Ovary (tissue), 7 donors: ENCODE measurements at regions not wholly inside any gene's neighbourhood (a gene's known extent, or its start where the extent isn't known, plus 50 kb on each side); places are given as distances from the start of the nearest gene placed in this dataset.

ENCODE experiments used
- DNase-seq, 5 donors: peaks; one replicate each; pipeline ENCODE4 v3.0.0-alpha.2; 2019 to 2020
- H3K27ac ChIP-seq, 2 donors: fragments of 200-600 bp; one replicate each; pipeline versions ENCODE4 v1.5.1 to v1.8.0; 2019 to 2022
- H3K27me3 ChIP-seq: fragments of 200-600 bp; one replicate; pipeline ENCODE4 v1.8.0; 2022
- H3K36me3 ChIP-seq: fragments of 200-600 bp; sonication (generic); one replicate; pipeline ENCODE4 v1.5.1; 2019
- H3K4me1 ChIP-seq: one replicate; pipeline ENCODE4 v1.8.1; 2013; ENCODE audit warnings: mild to moderate bottlenecking, moderate library complexity; ENCODE audit not compliant: insufficient read depth
- H3K4me3 ChIP-seq: fragments of 200-600 bp; sonication (generic); one replicate; pipeline ENCODE4 v1.5.1; 2017
- H3K9me3 ChIP-seq, 2 donors: fragments of 200-600 bp in 1 of 2; sonication (generic) in 1 of 2; one replicate each; pipeline versions ENCODE4 v1.5.1 to v1.8.1; 2013 to 2019; ENCODE audit warnings: mild to moderate bottlenecking in 1 of 2, moderate library complexity in 1 of 2
- CTCF ChIP-seq, 3 donors: fragments of 450-650 bp in 2 of 3; fragments of 200-600 bp in 1 of 3; IDR thresholded peaks; one replicate each; pipeline versions ENCODE4 v1.5.1 to v1.8.0; 2016 to 2022; ENCODE audit warnings: antibody characterized with exemption in 3 of 3, mild to moderate bottlenecking in 1 of 3
- EP300 ChIP-seq: sonication (generic); formaldehyde crosslinking; IDR thresholded peaks from one replicate; pipeline ENCODE4 v1.6.1; 2017; ENCODE audit warnings: antibody characterized with exemption
- POLR2A ChIP-seq: fragments of 450-650 bp; IDR thresholded peaks from one replicate; pipeline ENCODE4 v1.6.1; 2017; ENCODE audit warnings: antibody characterized with exemption, mild to moderate bottlenecking, moderate library complexity
- WGBS, 3 donors: extraction: QIAGEN DNeasy Blood & Tissue Kit in 1 of 3; methylation state at CpG; one replicate each; pipeline versions ENCODE4 v1.1.5 to v1.1.7; 2013 to 2017; 5-methylcytosine and 5-hydroxymethylcytosine counted together
- intact Hi-C, 4 donors: fragments of 100-400 bp; cut with DNase I; formaldehyde crosslinking; loops; one replicate each; pipeline versions ENCODE4 v1.11.0 to v1.15.1; 2022 to 2023
- donor health status: DM: no; HTN: no; CAD: no; lungs with moderate emphysema.
- donor health status: DM: no; HTN: no; CAD: no.
- donor health status: Bipolar disorder and iron deficiency.
- donor health status: DM: no; HTN: no; CAD: no.
- donor health status: DM: yes; HTN: yes; CAD: no.

GRCh38 chr22:22130953-22131608 is 113.5 kb upstream of the VPREB1 start:
- no peak for TF ChIP-seq CTCF (IDR thresholded peaks at IDR 0.05)
- TF ChIP-seq EP300 = no peak
- no peak for TF ChIP-seq POLR2A
- H3K27ac ChIP-seq = no peak overlapping the region

GRCh38 chr22:22129387-22129786 is 115.2 kb upstream of the VPREB1 start:
- no peaks in the 10 kb centered on the region for H3K9me3 ChIP-seq
- 58 to 73% (median 63%) methylated on average over 3 of the region's 3 CpGs for WGBS, 3 donors
- no peak for DNase-seq
- H3K4me1 ChIP-seq = no peaks in the 10 kb centered on the region
- H3K36me3 ChIP-seq = no peaks in the 10 kb centered on the region
- intact Hi-C loops = no loop called here
- no peak overlapping the region for H3K4me3 ChIP-seq
- no peak overlapping the region for H3K27ac ChIP-seq
- no peaks in the 10 kb centered on the region for H3K27me3 ChIP-seq
- TF ChIP-seq POLR2A (no peak), EP300 (no peak), CTCF (IDR thresholded peaks at IDR 0.05) (no peak)

More at GRCh38 chr22:22130953-22131608, 113.5 kb upstream of the VPREB1 start:
- Histone ChIP-seq H3K4me1 (no peaks in the 10 kb centered on the region), H3K27me3 (no peaks in the 10 kb centered on the region), H3K36me3 (no peaks in the 10 kb centered on the region), H3K9me3 (no peaks in the 10 kb centered on the region), H3K4me3 (no peak overlapping the region)
- no peak for DNase-seq
- intact Hi-C loops = no loop called here
- 65 to 74% (median 65%) methylated on average over 3 of the region's 3 CpGs for WGBS, 3 donors

GRCh38 chr22:22128440-22128839 is 116.1 kb upstream of the VPREB1 start:
- no peak for DNase-seq
- no peak overlapping the region for H3K27ac ChIP-seq
- TF ChIP-seq CTCF (IDR thresholded peaks at IDR 0.05) (no peak), EP300 (no peak), POLR2A (no peak)
- intact Hi-C loops = no loop called here
- no peaks in the 10 kb centered on the region for H3K36me3 ChIP-seq
- H3K4me3 ChIP-seq = no peak overlapping the region
- H3K27me3 ChIP-seq = no peaks in the 10 kb centered on the region
- WGBS, 3 donors = 71 to 73% (median 73%) methylated on average over 2 of the region's 2 CpGs
- H3K9me3 ChIP-seq = no peaks in the 10 kb centered on the region
- H3K4me1 ChIP-seq = no peaks in the 10 kb centered on the region

GRCh38 chr22:22127100-22127499 is 117.5 kb upstream of the VPREB1 start:
- no peak for DNase-seq
- H3K36me3 ChIP-seq = no peaks in the 10 kb centered on the region
- H3K27ac ChIP-seq = no peak overlapping the region
- no peaks in the 10 kb centered on the region for H3K4me1 ChIP-seq
- H3K9me3 ChIP-seq = no peaks in the 10 kb centered on the region
- no peaks in the 10 kb centered on the region for H3K27me3 ChIP-seq
- TF ChIP-seq POLR2A (no peak), CTCF (IDR thresholded peaks at IDR 0.05) (no peak), EP300 (no peak)
- 75 to 80% (median 76%) methylated on average over 5 of the region's 5 CpGs for WGBS, 3 donors
- no peak overlapping the region for H3K4me3 ChIP-seq
- intact Hi-C loops = no loop called here
